Peyer's patch (tissue), 4 donors: ENCODE measurements at regions not wholly inside any gene's neighbourhood (a gene's known extent, or its start where the extent isn't known, plus 50 kb on each side); places are given as distances from the start of the nearest gene placed in this dataset.

Experiments
- DNase-seq, 3 donors: peaks; one replicate each; pipeline ENCODE4 v3.0.0-alpha.2; 2017 to 2019
- H3K27ac ChIP-seq, 4 donors: fragments of 200-600 bp; sonication (generic); one replicate each; pipeline ENCODE4 v1.5.1; 2016 to 2019
- H3K27me3 ChIP-seq, 2 donors: fragments of 200-600 bp; sonication (generic); one replicate each; pipeline ENCODE4 v1.5.1; 2019
- H3K36me3 ChIP-seq, 3 donors: fragments of 200-600 bp; sonication (generic); one replicate each; pipeline ENCODE4 v1.5.1; 2016 to 2019
- H3K4me1 ChIP-seq, 4 donors: fragments of 200-600 bp; sonication (generic); one replicate each; pipeline ENCODE4 v1.5.1; 2016 to 2019
- H3K4me3 ChIP-seq, 4 donors: fragments of 200-600 bp; sonication (generic); 1 replicate in 3 of 4; 2 replicates in 1 of 4; pipeline ENCODE4 v1.5.1; 2016 to 2019; ENCODE audit warnings: mild to moderate bottlenecking in 1 of 4
- H3K9me3 ChIP-seq, 4 donors: fragments of 200-600 bp; sonication (generic); one replicate each; pipeline ENCODE4 v1.5.1; 2016 to 2019; ENCODE audit warnings: mild to moderate bottlenecking in 1 of 4
- CTCF ChIP-seq, 6 experiments: fragments of 450-650 bp in 4 of 6; fragments of 200-600 bp in 2 of 6; sonication (generic) in 1 of 6; IDR thresholded peaks; one replicate each; pipeline ENCODE4 v1.5.1; 2017 to 2019; ENCODE audit warnings: antibody characterized with exemption in 6 of 6, mild to moderate bottlenecking in 3 of 6, moderate library complexity in 1 of 6
- POLR2A ChIP-seq, 2 donors: fragments of 450-650 bp; IDR thresholded peaks; one replicate each; pipeline ENCODE4 v1.5.1; 2017; ENCODE audit warnings: antibody characterized with exemption in 2 of 2, mild to moderate bottlenecking in 2 of 2, moderate library complexity in 2 of 2

GRCh38 chr10:109030581-109031210 is 892.6 kb downstream of the XPNPEP1 start:
- TF ChIP-seq POLR2A (IDR thresholded peaks at IDR 0.05) (no peak), CTCF (IDR thresholded peaks at IDR 0.05) (no peak)
- H3K9me3 ChIP-seq: no peaks in the 10 kb centered on the region
- no peaks in the 10 kb centered on the region for H3K4me1 ChIP-seq
- no peak for DNase-seq
- H3K36me3 ChIP-seq: no peaks in the 10 kb centered on the region
- H3K27ac ChIP-seq: no peak overlapping the region
- H3K27me3 ChIP-seq: no peaks in the 10 kb centered on the region
- no peak overlapping the region for H3K4me3 ChIP-seq

GRCh38 chr10:109029870-109030269 is 893.4 kb downstream of the XPNPEP1 start:
- no peaks in the 10 kb centered on the region for H3K36me3 ChIP-seq
- H3K27me3 ChIP-seq: no peaks in the 10 kb centered on the region
- no peak for DNase-seq
- no peak overlapping the region for H3K27ac ChIP-seq
- no peak overlapping the region for H3K4me3 ChIP-seq
- H3K9me3 ChIP-seq: no peaks in the 10 kb centered on the region
- H3K4me1 ChIP-seq: no peaks in the 10 kb centered on the region
- TF ChIP-seq POLR2A (IDR thresholded peaks at IDR 0.05): no peak
- no peak for TF ChIP-seq CTCF (IDR thresholded peaks at IDR 0.05)

- no peak for DNase-seq
- no peak overlapping the region for H3K27ac ChIP-seq
Measured at GRCh38 chr10:109027534-109028185, 895.7 kb downstream of the XPNPEP1 start.

GRCh38 chr10:109025172-109025571 is 898.1 kb downstream of the XPNPEP1 start:
- TF ChIP-seq POLR2A (IDR thresholded peaks at IDR 0.05): no peak
- TF ChIP-seq CTCF (IDR thresholded peaks at IDR 0.05): no peak
- Histone ChIP-seq H3K4me3 (no peak overlapping the region), H3K36me3 (no peaks in the 10 kb centered on the region), H3K27ac (no peak overlapping the region), H3K27me3 (no peaks in the 10 kb centered on the region), H3K9me3 (no peaks in the 10 kb centered on the region), H3K4me1 (no peaks in the 10 kb centered on the region)
- no peak for DNase-seq

More at GRCh38 chr10:109027534-109028185, 895.7 kb downstream of the XPNPEP1 start:
- H3K9me3 ChIP-seq: no peaks in the 10 kb centered on the region
- no peaks in the 10 kb centered on the region for H3K27me3 ChIP-seq
- H3K36me3 ChIP-seq: no peaks in the 10 kb centered on the region
- TF ChIP-seq CTCF (IDR thresholded peaks at IDR 0.05) (no peak), POLR2A (IDR thresholded peaks at IDR 0.05) (no peak)
- no peaks in the 10 kb centered on the region for H3K4me1 ChIP-seq
- no peak overlapping the region for H3K4me3 ChIP-seq

- no peaks in the 10 kb centered on the region for H3K27me3 ChIP-seq
- no peaks in the 10 kb centered on the region for H3K9me3 ChIP-seq
- no peak for TF ChIP-seq CTCF (IDR thresholded peaks at IDR 0.05)
- no peak for TF ChIP-seq POLR2A (IDR thresholded peaks at IDR 0.05)
- no peak overlapping the region for H3K4me3 ChIP-seq
- DNase-seq: no peak
- H3K36me3 ChIP-seq: no peaks in the 10 kb centered on the region
- H3K27ac ChIP-seq: no peak overlapping the region
- no peaks in the 10 kb centered on the region for H3K4me1 ChIP-seq
Measured at GRCh38 chr10:109022417-109023049, 900.8 kb downstream of the XPNPEP1 start.
